ENCODE measurements at regions not wholly inside any gene's neighbourhood (a gene's known extent, or its start where the extent isn't known, plus 50 kb on each side); places are given as distances from the start of the nearest gene placed in this dataset.

DNA sequence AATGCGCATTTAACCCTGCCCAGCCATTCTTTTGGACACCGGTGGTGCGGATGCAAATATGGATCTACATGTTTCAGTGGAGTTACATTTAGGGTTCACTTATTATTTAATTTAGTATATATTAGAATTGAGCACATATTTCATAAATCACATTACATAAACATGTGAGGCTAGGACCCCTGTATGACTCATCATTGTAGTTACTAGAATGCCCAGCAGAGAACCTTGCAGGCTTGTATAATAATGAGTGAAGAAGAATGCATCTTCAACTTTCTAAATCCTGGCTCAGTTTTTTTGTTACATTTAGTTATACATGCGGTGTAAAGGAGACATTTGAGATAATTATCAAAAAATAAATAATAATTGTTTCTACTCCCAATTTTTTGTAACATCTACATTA, 369.0 kb downstream of the ATP23 start:
- Histone ChIP-seq H3K9me3 (peaks cover 0 to 19% (median 2%) of the 10 kb centered on the region in 12 donors), H3K27ac (no peak overlapping the region), H3K4me3 (no peak overlapping the region), H3K27me3 (no peaks in the 10 kb centered on the region), H3K36me3 (no peaks in the 10 kb centered on the region), H3K4me1 (peaks cover 0 to 6% (median 0%) of the 10 kb centered on the region in 12 donors)
- intact Hi-C loops (cut with DNase I), result no loop called here
- no peak for ATAC-seq
- 91 to 97% (median 93%) methylated on average over 4 of the region's 4 CpGs for WGBS, 4 donors
- DNase-seq, result no peak
- TF ChIP-seq CTCF (IDR thresholded peaks at IDR 0.05), result no peak
- no peak for TF ChIP-seq POLR2A (IDR thresholded peaks at IDR 0.05)

GRCh38 chr12:58310809-58311622, 369.6 kb downstream of the ATP23 start:
- no peaks in the 10 kb centered on the region for H3K36me3 ChIP-seq
- peaks cover 0 to 6% (median 0%) of the 10 kb centered on the region in 12 donors for H3K4me1 ChIP-seq
- DNase-seq, result no peak
- no peak overlapping the region for H3K4me3 ChIP-seq
- TF ChIP-seq CTCF (IDR thresholded peaks at IDR 0.05), result no peak
- TF ChIP-seq POLR2A (IDR thresholded peaks at IDR 0.05), result no peak
- H3K27me3 ChIP-seq, result no peaks in the 10 kb centered on the region
- H3K9me3 ChIP-seq, result peaks cover 0 to 19% (median 2%) of the 10 kb centered on the region in 12 donors
- intact Hi-C loops (cut with DNase I), result no loop called here
- 58 to 68% (median 61%) methylated on average over 5 of the region's 5 CpGs for WGBS, 4 donors
- ATAC-seq, result peak in 1 of 4 donors; percentile 86
- H3K27ac ChIP-seq, result peak overlapping the region in 1 of 12 donors; percentile 3

GRCh38 chr12:58313091-58313855, 371.9 kb downstream of the ATP23 start:
- Histone ChIP-seq H3K4me3 (no peak overlapping the region), H3K9me3 (peaks cover 0 to 1% (median 0%) of the 10 kb centered on the region in 12 donors), H3K4me1 (peaks cover 0 to 6% (median 0%) of the 10 kb centered on the region in 12 donors), H3K36me3 (no peaks in the 10 kb centered on the region), H3K27me3 (no peaks in the 10 kb centered on the region), H3K27ac (no peak overlapping the region)
- ATAC-seq (no peak), DNase-seq (no peak)
- no peak for TF ChIP-seq POLR2A (IDR thresholded peaks at IDR 0.05)
- no peak for TF ChIP-seq CTCF (IDR thresholded peaks at IDR 0.05)
- 89 to 96% (median 92%) methylated on average over 4 of the region's 4 CpGs for WGBS, 4 donors
- intact Hi-C loops (cut with DNase I), result no loop called here

DNA sequence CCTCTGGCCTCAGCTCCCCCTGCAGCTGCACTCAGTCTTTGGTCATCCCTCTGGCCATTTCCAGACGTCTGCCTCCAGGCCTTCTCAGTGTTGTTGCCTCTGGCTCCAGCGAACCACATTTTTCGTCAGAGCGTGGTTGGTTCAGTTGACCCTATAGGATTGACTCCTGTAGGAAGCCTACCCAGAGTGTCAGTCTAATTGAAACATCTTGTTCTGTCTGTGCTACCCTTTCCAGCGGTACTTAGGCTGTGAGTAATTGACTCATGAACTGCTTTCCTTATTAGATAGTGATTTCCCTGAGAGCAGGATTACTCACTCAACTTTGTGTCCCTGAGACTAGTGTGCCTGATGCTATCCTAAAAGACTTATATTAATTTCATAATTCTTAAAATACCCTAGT, 373.2 kb downstream of the ATP23 start:
- Histone ChIP-seq H3K27ac (no peak overlapping the region), H3K36me3 (no peaks in the 10 kb centered on the region), H3K4me3 (no peak overlapping the region), H3K9me3 (peaks cover 0 to 9% (median 0%) of the 10 kb centered on the region in 12 donors), H3K4me1 (peaks cover 0 to 6% (median 0%) of the 10 kb centered on the region in 12 donors), H3K27me3 (no peaks in the 10 kb centered on the region)
- no peak for DNase-seq
- ATAC-seq, result no peak
- intact Hi-C loops (cut with DNase I), result no loop called here
- TF ChIP-seq CTCF (IDR thresholded peaks at IDR 0.05) (no peak), POLR2A (IDR thresholded peaks at IDR 0.05) (no peak)
- WGBS, 4 donors, result 75 to 98% (median 91%) methylated on average over 5 of the region's 5 CpGs
